Thyroid gland (tissue), 4 donors: ENCODE measurements at regions not wholly inside any gene's neighbourhood (a gene's known extent, or its start where the extent isn't known, plus 50 kb on each side); places are given as distances from the start of the nearest gene placed in this dataset.

Experiments used
- CTCF ChIP-seq, 6 experiments: fragments of 200-600 bp in 3 of 6; fragments of 450-650 bp in 3 of 6; sonication (generic) in 3 of 6; IDR thresholded peaks; one replicate each; pipeline ENCODE4 v1.5.1; 2016 to 2019; ENCODE audit warnings: antibody characterized with exemption in 6 of 6, mild to moderate bottlenecking in 2 of 6, inconsistent platforms in 1 of 6, moderate library complexity in 1 of 6
- POLR2A ChIP-seq, 2 donors: fragments of 450-650 bp; IDR thresholded peaks; one replicate each; pipeline ENCODE4 v1.6.1; 2017; ENCODE audit warnings: antibody characterized with exemption in 2 of 2, mild to moderate bottlenecking in 2 of 2, moderate library complexity in 1 of 2

- no peak for TF ChIP-seq CTCF (IDR thresholded peaks at IDR 0.05)
- no peak for TF ChIP-seq POLR2A (IDR thresholded peaks at IDR 0.05)
Observed at GRCh38 chr1:58406301-58407071, 140.0 kb downstream of the OMA1 start.
